ENCODE measurements at regions not wholly inside any gene's neighbourhood (a gene's known extent, or its start where the extent isn't known, plus 50 kb on each side); places are given as distances from the start of the nearest gene placed in this dataset.
"Not testable (repeated sequence)": the region's sequence is repeated elsewhere in the genome, so short reads cannot be mapped to it uniquely, and the experiment has no call there.

DNA sequence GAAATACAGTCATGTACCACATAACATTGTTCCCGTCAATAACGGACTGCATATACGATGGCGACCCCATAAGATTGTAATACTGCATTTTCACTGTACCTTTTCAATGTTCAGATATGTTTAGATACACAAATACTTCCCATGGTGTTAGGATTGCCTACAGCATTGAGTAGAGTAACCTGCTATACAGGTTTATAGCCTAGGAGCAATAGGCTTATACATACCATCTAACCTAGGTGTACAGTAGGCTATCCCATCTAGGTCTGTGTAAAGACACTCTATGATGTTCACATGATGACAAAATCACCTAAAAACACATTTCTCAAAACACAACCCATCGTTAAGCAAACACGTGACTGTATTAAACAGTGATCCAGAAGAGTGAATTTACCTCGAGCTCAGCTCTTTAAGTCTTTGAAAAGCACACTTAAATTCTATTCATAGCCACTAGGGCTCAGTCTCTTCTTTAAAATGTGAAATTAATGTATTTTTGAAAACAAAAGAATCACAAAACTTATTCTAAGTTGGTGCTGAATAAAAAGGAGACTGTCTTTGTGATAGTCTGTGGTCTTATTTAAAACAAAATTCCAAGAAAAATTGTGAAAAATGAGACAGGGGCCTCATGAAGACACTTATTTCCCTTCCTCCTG, 239.1 kb upstream of the ARID2 start:
- intact Hi-C loops (cut with micrococcal nuclease) = no loop called here

DNA sequence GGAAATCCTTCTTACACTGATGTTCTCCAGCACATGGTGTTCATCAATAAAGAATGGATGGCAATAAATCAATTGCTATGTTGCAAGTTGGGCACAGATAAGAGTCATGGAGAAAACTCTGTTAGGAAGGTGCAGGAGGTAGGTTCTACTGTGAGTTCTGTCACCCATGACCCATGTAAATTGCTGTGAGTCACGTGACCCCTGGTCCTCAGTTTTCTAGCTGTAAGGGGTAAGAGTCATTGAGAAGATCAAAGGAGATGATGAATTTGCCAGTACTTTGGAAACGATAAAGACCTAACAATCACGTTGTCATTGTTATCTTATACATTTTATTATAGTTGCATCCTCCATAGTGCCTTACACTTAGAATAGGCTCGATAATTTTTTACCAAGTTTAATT, 235.2 kb upstream of the ARID2 start:
- intact Hi-C loops (cut with micrococcal nuclease) = no loop called here

DNA sequence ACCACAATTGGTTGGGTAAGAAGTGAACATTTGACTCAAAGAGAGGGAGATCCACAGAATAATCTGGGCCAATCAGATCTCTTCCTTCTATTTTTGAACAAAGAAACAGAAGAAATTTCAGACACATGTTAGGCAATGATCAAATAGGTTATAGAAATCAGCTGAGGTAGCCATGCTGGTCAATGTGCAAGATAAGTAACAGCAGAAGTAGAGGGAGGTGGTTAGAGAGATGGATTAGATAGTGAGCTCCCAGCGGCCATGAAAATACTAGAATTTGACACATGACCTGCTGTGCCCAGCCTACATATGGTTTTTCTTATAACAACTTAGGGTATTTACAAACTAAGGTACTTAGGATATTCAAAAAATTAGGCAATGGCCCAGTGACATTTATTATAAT, 230.9 kb upstream of the ARID2 start:
- intact Hi-C loops (cut with micrococcal nuclease) = no loop called here

DNA sequence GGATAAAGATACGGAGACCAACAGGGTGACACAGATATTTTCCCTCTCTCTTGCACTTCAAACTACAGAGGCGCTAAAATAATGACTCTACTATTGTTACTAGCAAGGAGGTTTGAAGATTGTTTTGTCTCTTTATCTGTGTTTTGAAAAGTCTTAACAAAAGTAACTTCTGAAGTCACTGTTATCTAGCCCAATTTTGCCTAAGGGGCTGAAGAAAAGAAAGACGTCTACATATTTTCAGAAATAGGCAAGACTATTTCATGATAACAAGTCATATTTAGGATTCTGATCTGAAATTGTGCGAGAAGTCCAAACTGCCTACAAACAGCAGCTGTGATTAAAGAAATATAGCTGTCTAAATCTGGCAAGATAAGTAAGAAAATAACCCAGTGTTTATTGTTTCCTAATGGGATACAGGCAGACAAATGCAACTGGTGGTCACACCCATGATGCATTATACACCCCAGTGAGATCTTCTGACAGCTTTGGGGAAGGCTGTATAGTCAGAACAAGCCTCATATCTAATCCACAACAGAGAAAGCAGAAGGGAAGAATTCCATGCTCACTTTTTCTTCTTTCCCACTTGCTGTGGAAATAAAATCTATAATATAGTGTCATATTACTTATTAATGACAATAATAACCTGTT, 226.9 kb upstream of the ARID2 start:
- intact Hi-C loops (cut with micrococcal nuclease) = no loop called here

DNA sequence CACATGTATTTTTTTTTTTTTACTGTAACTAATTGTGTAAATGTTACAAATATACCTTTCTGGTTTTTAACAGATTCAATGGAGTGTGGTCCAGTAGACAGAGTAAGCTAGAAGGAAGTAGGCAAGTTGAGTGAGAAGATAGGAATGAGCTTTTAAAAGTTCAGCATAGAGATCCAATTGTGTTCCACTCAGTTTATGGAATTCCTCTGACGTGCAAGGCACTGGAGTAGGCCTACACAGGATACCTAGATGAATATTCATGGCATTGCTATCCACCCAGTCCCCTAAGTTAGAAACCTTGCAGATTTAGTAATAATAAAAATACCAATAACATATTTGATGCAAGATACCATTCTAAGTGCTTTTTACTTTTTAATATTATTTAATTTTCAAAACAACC, 225.6 kb upstream of the ARID2 start:
- intact Hi-C loops (cut with micrococcal nuclease) = no loop called here

DNA sequence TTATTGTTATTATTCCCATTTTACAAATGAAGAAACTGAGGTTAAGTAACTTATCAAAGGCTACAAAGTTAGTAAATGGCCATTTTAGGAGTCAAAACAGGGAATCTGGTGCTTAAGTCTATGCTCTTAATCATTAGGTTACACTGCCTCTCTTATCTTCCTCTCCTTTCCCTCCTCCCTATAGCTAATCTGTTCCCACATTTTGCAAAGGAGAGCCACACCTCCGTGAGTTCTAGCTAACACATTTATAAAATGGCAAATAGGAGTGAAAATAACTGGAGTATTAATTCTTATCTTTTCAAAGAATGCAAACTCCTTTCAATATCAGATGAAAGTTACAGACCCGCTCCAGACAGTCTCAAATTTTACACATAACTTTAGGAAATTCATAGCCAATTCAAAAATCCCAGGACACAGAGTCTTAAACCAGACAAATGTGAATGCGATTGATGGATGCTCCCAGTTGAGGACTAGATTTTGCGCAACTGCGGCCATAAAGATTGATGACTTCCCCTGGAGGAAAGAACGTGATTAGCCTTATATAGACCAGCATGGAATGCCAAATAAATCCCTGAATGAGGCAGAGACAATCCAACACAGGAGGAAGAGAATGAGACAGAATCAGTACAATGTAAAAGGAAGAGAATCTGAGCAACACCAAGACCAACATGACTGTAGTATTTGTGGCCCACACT, 225.0 kb upstream of the ARID2 start:
- intact Hi-C loops (cut with micrococcal nuclease) = no loop called here

DNA sequence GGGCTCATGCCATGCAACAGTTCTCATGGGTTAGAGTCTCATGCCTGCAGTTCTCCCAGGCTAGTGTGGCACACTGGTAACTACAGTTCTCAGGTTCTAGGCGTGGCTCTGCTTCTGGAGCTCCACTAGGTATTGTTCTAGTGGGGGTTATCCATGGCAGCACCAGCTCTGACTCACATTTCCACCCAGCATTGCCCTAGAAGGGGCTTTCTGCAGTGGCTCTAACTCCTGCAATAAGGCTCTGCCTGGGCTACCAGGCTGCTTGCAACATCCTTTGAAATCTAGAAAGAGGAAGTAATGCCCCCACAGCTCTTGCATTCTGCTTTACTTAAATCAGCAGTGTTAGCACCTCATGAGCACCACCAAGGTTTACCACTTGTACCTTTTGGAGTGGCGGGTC, 220.3 kb upstream of the ARID2 start:
- intact Hi-C loops (cut with micrococcal nuclease) = no loop called here

DNA sequence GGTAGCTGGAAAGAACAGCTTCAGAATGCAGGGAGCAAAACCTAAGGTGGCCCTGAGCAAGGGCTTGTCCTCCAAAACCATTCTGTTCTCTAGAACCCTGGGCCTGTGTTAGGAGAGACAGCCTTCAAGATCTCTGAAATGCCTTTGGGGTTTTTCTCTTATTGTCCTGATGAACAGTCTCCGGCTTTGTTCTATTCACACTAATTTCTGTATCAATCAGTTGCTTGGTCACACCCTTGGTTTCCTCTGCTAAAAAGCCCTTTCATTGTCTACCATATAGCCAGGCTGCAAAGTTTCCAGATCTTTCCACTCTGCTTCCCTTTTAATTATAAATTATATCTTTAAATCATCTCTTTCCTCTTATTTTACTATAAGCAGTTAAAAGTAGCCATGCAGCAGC, 219.9 kb upstream of the ARID2 start:
- intact Hi-C loops (cut with micrococcal nuclease) = no loop called here

DNA sequence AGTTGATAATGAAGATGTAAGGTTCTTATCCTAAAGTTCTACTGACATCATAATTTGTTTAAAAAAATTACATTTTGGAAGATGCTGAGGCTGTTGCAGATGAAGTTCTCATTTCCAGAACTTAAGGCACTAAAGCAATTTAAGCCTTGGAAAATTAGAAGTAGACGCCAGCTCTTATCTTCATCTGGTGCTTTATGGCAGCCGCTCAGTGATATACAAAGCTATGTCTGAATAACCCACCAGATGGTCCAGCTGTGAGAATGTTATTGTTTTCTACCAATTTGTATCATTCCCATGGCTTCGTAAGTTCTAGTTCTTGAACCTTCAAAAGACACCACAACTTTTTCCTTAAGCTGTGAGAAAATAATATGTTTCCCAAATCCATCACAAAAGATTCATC, 212.1 kb upstream of the ARID2 start:
- intact Hi-C loops (cut with micrococcal nuclease) = no loop called here

DNA sequence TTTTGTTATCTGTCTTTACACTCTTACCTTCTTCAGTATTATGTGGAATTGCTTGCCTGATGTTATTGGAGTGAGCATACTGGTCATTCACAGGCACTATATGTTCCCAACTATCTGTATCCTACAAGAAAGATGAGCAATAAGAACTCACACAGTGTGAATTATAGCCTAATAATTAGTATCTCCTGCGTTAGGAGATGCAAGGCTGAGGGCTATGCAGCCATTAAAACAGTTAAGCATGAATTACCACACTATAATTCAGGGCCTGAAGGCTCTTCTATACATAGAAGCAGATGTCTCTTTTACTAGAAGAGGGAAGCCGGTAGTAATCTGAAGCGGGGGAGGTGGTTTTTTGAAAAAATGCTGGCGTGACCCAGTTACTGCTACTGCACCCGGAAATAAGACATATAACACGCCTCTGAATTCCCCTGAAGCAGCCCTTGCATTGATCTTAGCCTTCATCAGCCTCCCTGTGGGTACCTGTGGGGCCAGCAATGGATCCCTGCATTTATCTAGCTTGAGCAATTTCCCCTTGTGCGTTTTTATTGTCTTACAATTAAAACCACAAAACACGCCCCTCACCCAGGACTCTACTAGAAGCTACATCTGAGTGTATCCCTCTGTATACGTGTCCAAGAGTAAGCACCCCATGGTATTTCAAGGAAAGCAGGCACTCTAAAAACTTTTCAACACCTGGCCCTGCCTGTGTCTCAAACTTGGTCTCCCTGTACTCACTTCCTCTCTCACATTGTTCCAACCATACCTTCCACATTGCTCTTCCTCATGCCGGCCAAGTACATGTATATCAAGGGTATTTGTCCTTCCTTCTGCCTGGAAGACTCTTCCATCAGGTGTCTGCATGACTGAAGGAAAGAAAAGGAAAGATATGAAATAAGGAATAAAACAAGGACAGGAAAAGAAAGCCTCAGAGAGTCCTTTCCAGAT, 210.9 kb upstream of the ARID2 start:
- intact Hi-C loops (cut with micrococcal nuclease) = no loop called here

DNA sequence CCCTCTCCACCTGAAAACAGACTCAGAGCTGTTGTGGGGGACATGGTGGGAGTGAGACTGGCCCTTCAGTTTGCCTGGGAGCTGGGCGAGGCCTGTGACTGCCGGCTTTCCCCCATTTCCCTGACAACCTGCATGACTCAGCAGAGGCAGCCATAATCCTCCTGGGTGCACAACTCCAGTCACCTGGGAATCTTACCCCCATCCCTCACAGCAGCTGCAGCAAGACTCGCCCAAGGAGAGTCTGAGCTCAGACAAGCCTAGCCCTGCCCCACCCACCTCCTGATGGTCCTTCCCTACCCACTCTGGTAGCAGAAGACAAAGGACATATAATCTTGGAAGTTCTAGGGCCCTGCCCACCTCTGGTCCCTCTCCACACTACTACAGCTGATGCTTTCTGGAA, 207.3 kb upstream of the ARID2 start:
- intact Hi-C loops (cut with micrococcal nuclease) = no loop called here

DNA sequence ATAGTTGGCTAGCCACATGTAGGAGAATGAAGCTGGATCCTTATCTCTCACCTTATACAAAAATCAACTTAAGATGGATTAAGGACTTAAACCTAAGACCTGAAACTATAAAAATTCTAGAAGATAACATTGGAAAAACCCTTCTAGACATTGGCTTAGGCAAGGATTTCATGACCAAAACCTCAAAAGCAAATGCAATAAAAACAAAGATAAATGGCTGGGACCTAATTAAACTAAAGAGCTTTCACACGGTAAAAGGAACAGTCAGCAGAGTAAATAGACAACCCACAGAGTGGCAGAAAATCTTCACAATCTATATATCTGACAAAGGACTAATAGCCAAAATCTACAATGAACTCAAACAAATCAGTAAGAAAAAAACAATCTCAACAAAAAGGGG, 202.7 kb upstream of the ARID2 start:
- intact Hi-C loops (cut with micrococcal nuclease) = not testable (repeated sequence)

DNA sequence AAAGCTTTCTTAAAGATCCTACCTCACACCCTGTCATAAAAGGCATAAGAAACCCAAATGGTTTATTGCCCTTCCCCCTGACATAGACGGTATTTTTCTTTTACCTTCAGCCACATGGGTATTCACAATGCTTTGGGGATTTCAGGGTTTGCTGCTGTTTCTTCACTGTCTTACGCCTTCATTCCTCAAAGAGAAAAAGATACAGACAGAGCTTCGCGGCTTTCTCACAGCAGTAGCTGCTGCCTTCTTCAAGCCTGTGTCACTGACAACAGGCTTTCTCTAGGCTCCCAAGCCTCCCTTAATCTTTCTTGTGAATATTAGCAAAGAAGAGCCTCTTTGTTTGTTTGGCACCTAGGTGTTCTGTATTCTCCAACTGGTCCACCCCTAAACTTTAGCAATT, 197.4 kb upstream of the ARID2 start:
- intact Hi-C loops (cut with micrococcal nuclease) = no loop called here

DNA sequence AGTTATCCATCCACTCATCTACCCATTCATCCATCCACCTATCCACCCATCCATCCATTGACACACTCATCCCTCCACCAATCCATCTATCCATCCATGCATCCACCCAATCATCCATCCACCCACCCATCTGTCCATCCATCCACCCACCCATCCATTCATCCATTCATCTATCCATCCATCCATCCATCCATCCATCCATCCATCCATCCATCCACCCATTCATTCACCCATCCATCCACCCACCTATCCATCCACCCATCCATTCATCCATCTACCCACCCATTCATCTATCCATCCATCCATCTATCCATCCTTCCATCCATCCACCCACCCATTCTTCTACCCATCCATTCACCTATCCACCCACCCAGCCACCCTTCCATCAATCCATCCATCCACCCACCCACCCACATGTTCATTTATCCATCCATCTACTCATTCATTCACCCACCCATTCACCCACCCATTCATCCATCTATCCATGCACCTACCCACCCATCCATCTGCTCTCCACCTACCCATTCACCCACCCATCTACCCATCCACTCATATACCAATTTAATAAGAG, 193.8 kb upstream of the ARID2 start:
- intact Hi-C loops (cut with micrococcal nuclease) = no loop called here

DNA sequence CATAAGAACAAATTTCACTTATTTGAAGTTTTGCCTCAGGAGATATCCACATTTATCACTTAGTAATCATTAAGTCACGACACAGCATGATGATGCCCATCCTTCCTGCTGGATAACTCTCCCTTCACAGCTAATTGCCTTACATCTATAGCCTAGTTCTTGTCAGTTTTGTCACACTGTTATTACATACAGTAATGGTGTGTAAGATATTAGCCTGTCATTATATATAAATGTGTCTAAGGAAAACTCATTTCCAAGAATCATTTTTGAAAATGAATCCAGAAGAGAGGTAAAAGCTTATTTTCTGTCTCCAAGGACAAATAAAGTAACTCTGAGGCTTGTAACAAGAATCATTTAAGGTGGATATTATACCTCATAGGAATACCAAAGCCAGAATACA, 193.2 kb upstream of the ARID2 start:
- intact Hi-C loops (cut with micrococcal nuclease) = no loop called here

DNA sequence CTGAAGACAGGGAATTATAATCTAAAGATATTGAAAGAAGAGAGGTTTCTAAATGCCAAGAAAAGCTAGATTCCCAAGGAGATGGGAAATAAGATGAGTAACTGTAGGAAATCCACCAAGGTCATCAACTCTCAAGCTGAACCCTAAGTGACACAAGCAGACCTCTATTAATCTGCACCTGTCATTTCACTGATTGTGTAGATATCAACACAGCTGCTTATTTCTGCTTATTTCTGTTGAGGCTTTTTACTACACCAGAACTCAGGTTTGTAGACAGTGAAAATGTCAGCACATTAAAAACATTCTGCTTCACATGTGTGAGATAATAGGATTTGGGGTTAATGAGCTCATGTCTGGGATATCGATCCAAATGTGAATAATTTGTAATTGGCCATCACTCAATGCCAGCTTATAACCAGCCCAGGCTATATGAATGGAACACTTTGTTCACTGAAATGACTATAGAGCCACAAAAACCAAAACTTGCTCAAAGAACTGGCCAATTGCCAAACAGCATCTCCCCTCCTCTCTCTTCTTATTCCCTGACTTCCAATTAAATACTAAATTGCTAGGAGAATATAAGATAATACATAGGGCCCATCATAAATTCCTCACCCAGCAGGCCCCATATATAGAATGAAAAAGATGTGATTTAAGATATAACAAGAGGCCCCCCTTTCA, 188.7 kb upstream of the ARID2 start:
- intact Hi-C loops (cut with micrococcal nuclease) = loop anchor here (5.0 kb wide), 2 partner anchors 126 to 452 kb away; partner anchors contain the start of gene SCAF11

DNA sequence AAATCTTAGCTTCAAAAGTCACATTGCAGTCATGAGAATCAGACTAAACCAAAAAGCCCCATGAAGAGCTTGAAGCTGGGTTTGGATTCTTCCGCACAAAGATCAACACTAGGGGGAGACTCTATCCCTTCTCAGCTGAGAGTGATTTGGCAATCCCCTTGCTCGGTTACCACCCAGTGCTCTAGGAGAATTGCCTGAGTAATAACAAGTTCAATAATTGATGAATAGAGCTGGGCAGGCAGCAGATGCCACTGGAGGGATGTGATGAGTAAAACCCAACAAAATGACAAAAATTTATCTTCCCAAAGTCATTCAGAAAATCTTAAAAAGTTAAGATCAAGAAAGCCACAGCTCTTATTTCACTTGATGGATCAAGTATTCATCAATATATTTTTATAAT, 185.6 kb upstream of the ARID2 start:
- intact Hi-C loops (cut with micrococcal nuclease) = loop anchor here (1.0 to 5.0 kb wide), 5 partner anchors 123 to 448 kb away; partner anchors contain the start of gene SCAF11

DNA sequence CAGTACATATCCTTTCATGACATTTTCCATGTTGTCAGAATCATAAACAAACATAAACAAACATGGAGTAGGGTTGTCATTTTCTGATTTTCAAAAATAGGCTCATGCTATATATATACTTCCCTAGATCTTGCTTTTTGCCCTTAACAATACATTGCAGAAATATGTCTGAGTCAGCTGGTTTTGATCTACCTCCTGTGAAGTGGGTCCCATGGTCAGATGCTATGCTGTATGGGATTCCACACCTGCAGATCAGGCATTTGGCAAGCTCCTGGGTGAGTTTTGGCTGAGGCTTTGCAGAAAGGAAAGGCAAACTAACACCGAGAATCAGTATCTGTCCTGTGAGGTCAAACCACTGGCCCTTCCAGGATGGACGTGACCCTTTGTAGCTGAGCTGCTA, 183.0 kb upstream of the ARID2 start:
- intact Hi-C loops (cut with micrococcal nuclease) = no loop called here

DNA sequence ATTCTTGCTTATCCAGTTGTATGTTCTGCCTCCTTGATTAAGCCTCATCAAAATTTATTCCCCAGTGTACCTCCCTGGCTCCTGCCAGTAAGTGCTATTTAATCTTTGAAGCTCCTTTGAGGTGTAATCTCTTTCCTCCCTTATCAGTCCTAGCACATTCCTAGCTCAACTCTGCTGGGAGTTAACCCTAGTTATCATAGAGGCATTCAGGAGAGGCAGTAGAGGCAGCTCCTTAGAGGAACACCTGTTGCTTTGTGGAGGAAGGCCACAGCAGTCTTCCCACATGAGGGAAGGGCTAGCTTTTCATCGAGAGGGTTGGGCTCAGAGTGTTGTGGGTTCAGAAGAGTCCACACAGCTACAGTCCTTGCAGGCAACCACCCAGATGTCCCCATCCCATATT, 182.4 kb upstream of the ARID2 start:
- intact Hi-C loops (cut with micrococcal nuclease) = no loop called here

DNA sequence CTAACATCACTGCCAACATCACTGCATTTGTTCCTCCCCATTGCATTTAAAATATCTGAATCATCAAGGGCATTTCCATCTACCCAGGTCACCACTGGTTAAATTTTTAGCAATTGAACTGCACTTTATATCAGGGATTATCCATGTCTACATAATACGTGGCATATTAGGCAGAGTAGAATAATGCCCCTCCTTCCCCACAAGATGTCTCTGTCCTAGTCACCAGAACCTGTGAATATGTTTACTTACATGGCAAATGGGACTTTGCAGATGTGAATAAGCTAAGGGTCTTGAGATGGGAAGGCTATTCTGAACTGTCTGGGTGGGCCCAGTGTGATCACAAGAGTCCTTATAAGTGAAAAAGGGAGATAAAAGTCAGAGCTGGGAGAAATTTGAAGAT, 181.7 kb upstream of the ARID2 start:
- intact Hi-C loops (cut with micrococcal nuclease) = no loop called here

DNA sequence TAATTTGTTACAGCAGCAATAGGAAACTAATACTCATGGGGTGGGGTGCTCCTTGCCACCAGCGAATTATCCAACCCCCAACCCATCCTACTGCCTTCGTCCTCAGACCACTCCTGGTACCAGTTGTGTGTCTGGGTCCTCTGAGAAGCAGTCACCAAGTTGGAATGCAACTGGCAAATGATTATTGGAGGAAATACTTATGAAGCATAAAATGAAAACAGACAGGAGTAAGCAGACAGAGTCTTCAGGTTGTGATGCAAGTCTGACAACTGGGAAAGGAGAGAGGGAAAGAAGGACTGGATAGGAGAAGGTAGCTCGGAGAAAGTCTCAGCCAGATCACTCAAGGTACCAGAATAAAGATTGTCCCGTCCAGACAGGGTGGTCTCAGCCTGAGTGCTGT, 181.1 kb upstream of the ARID2 start:
- intact Hi-C loops (cut with micrococcal nuclease) = no loop called here

All from T-helper 2 cell treated with Interferon-gamma antibody and Interleukin-4, amounts not matched to agents 100 ng/mL and 5 ng/mL, for 36 hours (primary cell).